Endodermal cell (in vitro differentiated cells): ENCODE measurements at regions not wholly inside any gene's neighbourhood (a gene's known extent, or its start where the extent isn't known, plus 50 kb on each side); places are given as distances from the start of the nearest gene placed in this dataset.
A peak's percentile ranks its signal among the peaks of the same experiment; 100 is the strongest.

Experiments
- DNase-seq: peaks from one replicate; pipeline ENCODE4 v3.0.0-alpha.2; 2017
- H3K27ac ChIP-seq: 2 replicates; pipeline ENCODE4 v1.5.1; 2013; ENCODE audit warnings: mild to moderate bottlenecking, low read depth, low read length, moderate library complexity
- H3K27me3 ChIP-seq: 2 replicates; pipeline ENCODE4 v1.6.1; 2013; ENCODE audit warnings: mild to moderate bottlenecking, low read length, moderate library complexity; ENCODE audit not compliant: insufficient read depth, control insufficient read depth, poor library complexity, severe bottlenecking
- H3K36me3 ChIP-seq: 2 replicates; pipeline ENCODE4 v1.7.0; 2013; ENCODE audit warnings: mild to moderate bottlenecking, low read length, moderate library complexity; ENCODE audit not compliant: control insufficient read depth, insufficient read depth
- H3K4me1 ChIP-seq: one replicate; pipeline ENCODE4 v1.7.0; 2013; ENCODE audit warnings: low read length; ENCODE audit not compliant: control insufficient read depth, insufficient read depth
- H3K4me3 ChIP-seq: 2 replicates; pipeline ENCODE4 v1.5.1; 2013; ENCODE audit warnings: mild to moderate bottlenecking, low read length, moderate library complexity
- H3K9ac ChIP-seq: 2 replicates; pipeline ENCODE4 v1.6.1; 2013; ENCODE audit warnings: mild to moderate bottlenecking, low read length, moderate library complexity; ENCODE audit not compliant: poor library complexity, severe bottlenecking; ENCODE audit errors: extremely low read depth
- H3K9me3 ChIP-seq: 2 replicates; pipeline ENCODE4 v1.6.1; 2013; ENCODE audit warnings: mild to moderate bottlenecking, low read length, moderate library complexity; ENCODE audit not compliant: control insufficient read depth
- H3K27ac Mint-ChIP-seq: 2 replicates; pipeline ENCODE4 v1.8.0; 2020; ENCODE audit warnings: mixed read lengths
- H3K27me3 Mint-ChIP-seq: 2 replicates; pipeline ENCODE4 v1.8.0; 2021; ENCODE audit warnings: mild to moderate bottlenecking, mixed read lengths; ENCODE audit not compliant: insufficient read depth
- H3K36me3 Mint-ChIP-seq: 2 replicates; pipeline ENCODE4 v1.8.0; 2020; ENCODE audit warnings: low read depth, mixed read lengths
- H3K4me1 Mint-ChIP-seq: 2 replicates; pipeline ENCODE4 v1.8.0; 2020; ENCODE audit warnings: mixed read lengths
- H3K4me3 Mint-ChIP-seq: 2 replicates; pipeline ENCODE4 v1.8.0; 2020; ENCODE audit warnings: mild to moderate bottlenecking, moderate library complexity, mixed read lengths
- H3K9me3 Mint-ChIP-seq: 2 replicates; pipeline ENCODE4 v1.8.0; 2020; ENCODE audit warnings: mild to moderate bottlenecking, mixed read lengths
- CTCF ChIP-seq: fragments of 200-600 bp; sonication (generic); conservative IDR thresholded peaks from 2 replicates; pipeline ENCODE4 v1.5.0; 2021; ENCODE audit warnings: antibody characterized with exemption, mild to moderate bottlenecking
- WGBS, 2 experiments: methylation state at CpG; one replicate each; pipeline versions ENCODE4 v1.1.5 to v1.1.7; 2013; ENCODE audit warnings: missing lambda C conversion rate in 2 of 2, mixed read lengths in 1 of 2; ENCODE audit not compliant: insufficient coverage in 1 of 2, insufficient read length in 1 of 2; 5-methylcytosine and 5-hydroxymethylcytosine counted together

- H3K4me1 ChIP-seq: peaks cover 13% of the 10 kb centered on the region
- no peak for TF ChIP-seq CTCF
- H3K36me3 Mint-ChIP-seq: no peaks in the 10 kb centered on the region
- H3K27me3 ChIP-seq: no peaks in the 10 kb centered on the region
- peaks cover 26% of the 10 kb centered on the region for H3K4me1 Mint-ChIP-seq
- no peak overlapping the region for H3K27ac Mint-ChIP-seq
- H3K4me3 ChIP-seq: no peak overlapping the region
- no peaks in the 10 kb centered on the region for H3K36me3 ChIP-seq
- WGBS, 2 experiments: 96 to 97% methylated on average over 4 of the region's 4 CpGs
- DNase-seq: peak; percentile 23
- no peaks in the 10 kb centered on the region for H3K9me3 ChIP-seq
- no peak overlapping the region for H3K9ac ChIP-seq
- H3K27ac ChIP-seq: no peak overlapping the region
- H3K9me3 Mint-ChIP-seq: peaks cover 2% of the 10 kb centered on the region
- H3K4me3 Mint-ChIP-seq: no peak overlapping the region
- no peaks in the 10 kb centered on the region for H3K27me3 Mint-ChIP-seq
Measured at GRCh38 chr12:92297405-92297804, 151.8 kb upstream of the BTG1 start.

- no peak overlapping the region for H3K27ac ChIP-seq
- H3K9me3 Mint-ChIP-seq: peaks cover 2% of the 10 kb centered on the region
- H3K27me3 Mint-ChIP-seq: no peaks in the 10 kb centered on the region
- TF ChIP-seq CTCF: no peak
- WGBS, 2 experiments: 88 to 90% methylated on average over 3 of the region's 3 CpGs
- DNase-seq: peak; percentile 35
- H3K9me3 ChIP-seq: no peaks in the 10 kb centered on the region
- no peak overlapping the region for H3K27ac Mint-ChIP-seq
- no peak overlapping the region for H3K4me3 ChIP-seq
- H3K4me1 Mint-ChIP-seq: peaks cover 31% of the 10 kb centered on the region
- no peaks in the 10 kb centered on the region for H3K36me3 Mint-ChIP-seq
- no peaks in the 10 kb centered on the region for H3K36me3 ChIP-seq
- H3K9ac ChIP-seq: no peak overlapping the region
- H3K27me3 ChIP-seq: no peaks in the 10 kb centered on the region
- H3K4me1 ChIP-seq: peaks cover 13% of the 10 kb centered on the region
- H3K4me3 Mint-ChIP-seq: no peak overlapping the region
Measured at GRCh38 chr12:92295523-92295922, 149.9 kb upstream of the BTG1 start.

- H3K27ac Mint-ChIP-seq: no peak overlapping the region
Measured at GRCh38 chr12:92294676-92295440, 149.2 kb upstream of the BTG1 start.

More at GRCh38 chr12:92294676-92295440, 149.2 kb upstream of the BTG1 start:
- WGBS, 2 experiments: 54 to 77% methylated on average over 4 of the region's 4 CpGs
- Mint-ChIP-seq H3K4me1 (peaks cover 31% of the 10 kb centered on the region), H3K27me3 (no peaks in the 10 kb centered on the region), H3K36me3 (no peaks in the 10 kb centered on the region), H3K4me3 (no peak overlapping the region), H3K9me3 (peaks cover 2% of the 10 kb centered on the region)
- Histone ChIP-seq H3K4me1 (peaks cover 13% of the 10 kb centered on the region), H3K4me3 (no peak overlapping the region), H3K36me3 (no peaks in the 10 kb centered on the region), H3K27me3 (no peaks in the 10 kb centered on the region), H3K9me3 (no peaks in the 10 kb centered on the region), H3K9ac (no peak overlapping the region), H3K27ac (no peak overlapping the region)
- no peak for TF ChIP-seq CTCF
- peak; percentile 55 for DNase-seq
